Femur (tissue), 1 donor: ENCODE measurements at regions not wholly inside any gene's neighbourhood (a gene's known extent, or its start where the extent isn't known, plus 50 kb on each side); places are given as distances from the start of the nearest gene placed in this dataset.
A peak's percentile ranks its signal among the peaks of the same experiment; 100 is the strongest.
"Not testable (repeated sequence)": the region's sequence is repeated elsewhere in the genome, so short reads cannot be mapped to it uniquely, and the experiment has no call there.

Experiments
- DNase-seq: peaks from one replicate; pipeline ENCODE4 v3.0.0-alpha.2; 2017

GRCh38 chr21:15283138-15283537 is 218.3 kb upstream of the NRIP1 start:
- no peak for DNase-seq

DNA sequence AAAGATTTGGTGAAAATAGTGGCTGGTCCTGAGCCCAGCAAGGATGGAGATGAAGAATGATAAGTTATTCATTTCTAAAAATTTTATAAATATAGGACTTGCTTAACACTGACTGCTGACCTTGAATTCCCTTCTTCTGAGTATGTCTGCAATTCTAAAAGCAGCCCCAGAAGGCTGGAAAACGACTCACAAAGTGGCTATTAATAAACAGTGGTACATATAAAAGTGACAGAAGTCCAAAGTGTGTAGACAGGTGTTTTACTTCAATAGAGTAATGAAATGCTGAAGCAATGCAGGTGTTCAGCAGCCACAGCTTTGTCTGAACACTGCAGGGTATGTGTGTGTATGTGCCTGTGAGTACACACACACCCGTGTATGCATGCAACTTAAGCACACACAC is 219.0 kb upstream of the NRIP1 start:
- DNase-seq, result no peak

DNA sequence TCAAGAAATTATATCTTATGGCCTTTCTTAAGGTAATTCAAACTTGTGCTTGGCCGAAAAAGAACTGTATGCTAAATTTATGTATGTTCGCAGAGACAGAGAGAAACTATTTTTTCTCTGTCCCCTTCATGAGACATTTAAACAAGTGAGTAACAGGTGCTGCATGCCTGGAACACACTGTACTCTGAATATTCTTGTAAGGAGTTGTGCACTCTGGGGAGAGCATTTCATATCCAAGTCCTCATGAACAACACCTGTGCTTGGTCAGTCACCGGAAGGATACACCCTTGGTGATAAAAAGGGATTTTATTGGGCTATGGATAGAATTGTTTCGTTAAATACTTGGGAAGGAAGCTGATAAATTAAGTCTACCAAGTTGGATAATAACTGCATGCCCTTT is 220.8 kb upstream of the NRIP1 start:
- no peak for DNase-seq

- no peak for DNase-seq
Measured at GRCh38 chr21:15289246-15289645, 224.4 kb upstream of the NRIP1 start.

GRCh38 chr21:15289896-15290841 is 225.4 kb upstream of the NRIP1 start:
- DNase-seq, result peak; percentile 83

GRCh38 chr21:15291621-15292266 is 226.9 kb upstream of the NRIP1 start:
- DNase-seq, result no peak

DNA sequence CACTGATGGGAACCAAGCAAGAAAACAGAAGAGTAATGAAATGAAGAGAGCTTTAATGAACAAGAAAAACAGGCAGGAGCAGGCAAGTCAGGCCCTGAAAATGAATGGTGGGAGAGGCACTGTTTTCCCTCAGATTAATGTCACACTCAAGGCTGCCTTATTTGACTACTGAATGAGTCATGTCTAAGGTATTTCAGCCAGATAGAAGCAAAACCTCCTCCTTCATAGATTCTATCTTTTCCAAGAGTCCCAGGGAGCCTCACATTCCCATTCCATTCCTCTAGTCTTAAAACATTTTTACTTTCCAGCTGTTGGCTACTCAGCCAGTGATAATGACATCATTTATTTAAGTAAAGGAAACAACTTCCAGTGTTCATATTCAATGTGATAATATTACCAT is 228.4 kb upstream of the NRIP1 start:
- no peak for DNase-seq

GRCh38 chr21:15295875-15296274 is 231.1 kb upstream of the NRIP1 start:
- no peak for DNase-seq

GRCh38 chr21:15297824-15298223 is 233.0 kb upstream of the NRIP1 start:
- no peak for DNase-seq

GRCh38 chr21:15298306-15298705 is 233.5 kb upstream of the NRIP1 start:
- DNase-seq, result no peak

DNA sequence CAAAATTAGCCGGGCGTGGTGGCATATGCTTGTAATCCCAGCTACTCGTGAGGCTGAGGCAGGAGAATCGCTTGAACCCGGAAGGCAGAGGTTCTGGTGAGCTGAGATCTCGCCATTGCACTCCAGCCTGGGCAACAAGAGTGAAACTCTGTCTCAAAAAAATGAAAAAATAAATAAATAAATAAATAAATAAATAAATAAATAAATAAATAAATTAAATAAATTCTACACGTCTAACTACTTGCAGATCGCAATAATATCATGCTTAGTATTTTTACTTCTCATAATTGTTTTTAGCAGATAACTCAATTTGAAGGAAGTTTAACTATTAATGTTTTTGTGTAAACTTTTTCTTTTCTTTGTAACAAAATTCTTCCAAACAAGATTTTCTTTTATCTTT is 234.0 kb upstream of the NRIP1 start:
- not testable (repeated sequence) for DNase-seq

- no peak for DNase-seq
Measured at GRCh38 chr21:15300131-15300530, 235.3 kb upstream of the NRIP1 start.

DNA sequence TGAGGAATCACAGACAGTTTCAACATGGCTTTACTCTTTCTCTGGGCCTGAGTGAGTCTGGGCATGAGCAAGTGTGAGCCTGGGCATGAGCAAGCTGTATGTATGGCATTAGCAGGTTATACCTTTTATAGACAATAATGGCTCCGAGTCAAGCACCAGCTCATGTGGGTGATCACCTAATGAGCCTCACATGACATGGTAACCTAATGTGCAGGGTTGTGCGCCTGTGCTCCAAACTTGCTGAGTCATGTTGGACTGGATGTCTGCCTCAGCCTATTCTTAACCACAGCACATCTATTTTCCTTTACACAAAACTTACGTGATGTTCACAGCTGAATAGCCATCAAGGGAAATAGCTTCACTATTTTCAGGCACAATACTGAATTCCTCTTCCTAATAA is 236.2 kb upstream of the NRIP1 start:
- no peak for DNase-seq

DNA sequence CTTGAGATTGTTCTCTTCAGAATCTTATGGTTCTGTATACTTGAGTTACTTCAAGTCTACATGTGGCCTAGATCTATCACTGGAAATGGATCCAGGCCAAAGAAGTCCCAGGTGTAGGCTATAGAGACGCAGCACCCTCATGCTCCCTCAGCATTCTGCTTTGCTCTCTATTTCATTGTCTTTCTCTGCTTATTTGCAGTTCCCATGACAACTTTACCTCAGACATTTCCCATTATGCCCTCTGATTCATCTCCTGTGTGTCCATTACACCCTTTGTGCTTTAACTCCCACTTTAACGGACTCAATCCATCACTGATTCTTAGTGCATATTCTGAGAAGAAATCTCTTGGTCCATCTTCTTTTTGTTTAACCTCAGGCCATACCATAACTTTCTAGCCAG is 236.9 kb upstream of the NRIP1 start:
- DNase-seq, result no peak

DNA sequence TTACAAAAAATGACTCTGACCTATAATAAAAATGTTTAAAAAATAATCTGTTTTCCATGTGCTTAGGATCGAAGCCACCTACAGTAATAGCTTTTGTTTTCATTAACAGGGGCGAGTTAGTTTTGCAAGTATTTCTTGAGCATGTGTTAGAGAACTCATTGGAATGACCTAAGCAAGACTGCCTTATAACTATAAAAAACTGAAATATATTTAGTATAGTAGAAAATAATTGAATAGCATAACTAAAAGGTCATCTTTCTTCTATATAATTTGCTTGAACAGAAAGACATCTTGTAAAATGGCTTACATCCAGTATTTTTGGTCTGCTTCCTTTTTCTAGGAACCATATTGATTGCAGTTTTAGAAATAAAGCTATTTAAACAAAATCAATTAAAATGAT is 241.5 kb upstream of the NRIP1 start:
- DNase-seq, result no peak

GRCh38 chr21:15308333-15308732 is 243.5 kb upstream of the NRIP1 start:
- DNase-seq, result no peak

- DNase-seq, result no peak
Measured at GRCh38 chr21:15309022-15309590, 244.3 kb upstream of the NRIP1 start.

DNA sequence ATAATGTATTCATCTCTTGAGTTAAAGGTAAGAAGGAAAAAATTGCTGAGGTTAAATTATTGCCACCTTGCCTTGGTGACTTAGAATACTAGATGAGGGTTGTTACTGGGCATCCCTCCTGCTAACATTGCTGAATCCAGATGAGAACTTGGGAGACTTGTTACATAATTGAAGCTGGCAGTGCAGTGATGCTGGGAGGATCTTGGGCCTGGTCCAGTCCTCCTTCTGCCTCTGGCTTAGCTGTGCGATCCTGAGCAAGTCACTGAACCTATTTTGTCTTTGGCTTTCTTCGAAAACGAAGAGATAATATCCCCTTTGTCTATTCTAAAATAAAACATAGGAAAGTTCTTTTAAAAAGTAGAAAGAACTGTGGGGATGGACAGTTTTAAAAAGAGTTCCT is 244.9 kb upstream of the NRIP1 start:
- no peak for DNase-seq

DNA sequence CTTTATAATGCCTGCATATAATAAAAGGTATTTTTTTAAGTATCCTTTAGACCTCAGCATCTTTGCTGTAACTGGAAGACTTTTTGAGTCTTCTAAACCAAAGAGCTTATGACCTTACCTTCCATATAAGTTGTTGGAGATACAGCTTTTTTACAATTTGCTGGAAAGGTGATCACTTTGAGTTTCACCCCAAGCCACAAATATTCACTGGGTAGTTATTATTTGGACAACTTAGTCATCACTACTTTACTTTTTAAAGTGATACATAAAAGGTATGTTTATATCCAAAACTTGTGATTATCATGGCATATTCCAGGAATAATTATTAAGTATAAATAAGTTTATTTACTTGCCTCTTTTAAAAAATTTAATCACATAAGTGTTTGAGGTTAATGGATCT is 246.7 kb upstream of the NRIP1 start:
- DNase-seq, result no peak

GRCh38 chr21:15317034-15317433 is 252.2 kb upstream of the NRIP1 start:
- DNase-seq, result not testable (repeated sequence)

- no peak for DNase-seq
Measured at GRCh38 chr21:15319727-15320126, 254.9 kb upstream of the NRIP1 start.

GRCh38 chr21:15324542-15324941 is 259.7 kb upstream of the NRIP1 start:
- no peak for DNase-seq

GRCh38 chr21:15326032-15326867 is 261.4 kb upstream of the NRIP1 start:
- DNase-seq, result no peak
